Myocyte (in vitro differentiated cells): ENCODE measurements at regions not wholly inside any gene's neighbourhood (a gene's known extent, or its start where the extent isn't known, plus 50 kb on each side); places are given as distances from the start of the nearest gene placed in this dataset.
A peak's percentile ranks its signal among the peaks of the same experiment; 100 is the strongest.

Experiments used
- DNase-seq: peaks from one replicate; pipeline ENCODE4 v3.0.0-alpha.2; 2012; ENCODE audit warnings: low read depth

- no peak for DNase-seq
These were observed 280.8 kb upstream of the RGPD4 start for GRCh38 chr2:107545851-107546250.

GRCh38 chr2:107548216-107548615 lies 278.5 kb upstream of the RGPD4 start:
- peak; percentile 34 for DNase-seq

GRCh38 chr2:107553046-107553445 lies 273.6 kb upstream of the RGPD4 start:
- no peak for DNase-seq

GRCh38 chr2:107553539-107553938 lies 273.2 kb upstream of the RGPD4 start:
- DNase-seq, result no peak

- DNase-seq, result no peak
These were observed 270.6 kb upstream of the RGPD4 start for GRCh38 chr2:107556038-107556627.

- no peak for DNase-seq
These were observed 268.4 kb upstream of the RGPD4 start for GRCh38 chr2:107558295-107558694.

GRCh38 chr2:107569496-107569895 lies 257.2 kb upstream of the RGPD4 start:
- no peak for DNase-seq

GRCh38 chr2:107570876-107571275 lies 255.8 kb upstream of the RGPD4 start:
- no peak for DNase-seq

GRCh38 chr2:107572890-107573289 lies 253.8 kb upstream of the RGPD4 start:
- peak; percentile 21 for DNase-seq

GRCh38 chr2:107576991-107577390 lies 249.7 kb upstream of the RGPD4 start:
- no peak for DNase-seq

- DNase-seq, result no peak
These were observed 244.2 kb upstream of the RGPD4 start for GRCh38 chr2:107582487-107582886.

GRCh38 chr2:107584577-107584976 lies 242.1 kb upstream of the RGPD4 start:
- DNase-seq, result no peak

- DNase-seq, result no peak
These were observed 240.8 kb upstream of the RGPD4 start for GRCh38 chr2:107585851-107586250.

- no peak for DNase-seq
These were observed 238.5 kb upstream of the RGPD4 start for GRCh38 chr2:107588181-107588580.

- DNase-seq, result no peak
These were observed 237.6 kb upstream of the RGPD4 start for GRCh38 chr2:107589079-107589491.

GRCh38 chr2:107591561-107592279 lies 235.0 kb upstream of the RGPD4 start:
- peak; percentile 21 for DNase-seq

GRCh38 chr2:107592280-107592624 lies 234.4 kb upstream of the RGPD4 start:
- peak; percentile 34 for DNase-seq

- DNase-seq, result no peak
These were observed 231.4 kb upstream of the RGPD4 start for GRCh38 chr2:107595285-107595684.

GRCh38 chr2:107595749-107596148 lies 230.9 kb upstream of the RGPD4 start:
- DNase-seq, result peak; percentile 44

GRCh38 chr2:107597507-107597906 lies 229.2 kb upstream of the RGPD4 start:
- no peak for DNase-seq

GRCh38 chr2:107602801-107603200 lies 223.9 kb upstream of the RGPD4 start:
- no peak for DNase-seq

GRCh38 chr2:107607054-107607453 lies 219.6 kb upstream of the RGPD4 start:
- DNase-seq, result no peak

GRCh38 chr2:107607473-107607872 lies 219.2 kb upstream of the RGPD4 start:
- DNase-seq, result no peak
